OCI-LY7 (cell line): ENCODE measurements at regions not wholly inside any gene's neighbourhood (a gene's known extent, or its start where the extent isn't known, plus 50 kb on each side); places are given as distances from the start of the nearest gene placed in this dataset.

Experiments
- BruUV-seq: library from RNA; stranded (reverse); fragments of 400-500 nt; replicated peaks from 2 replicates; lab custom pipeline; 2021; lab: Mats Ljungman, UMichigan
- CTCF ChIA-PET: fragments of 300-600 bp; sonication (Branson Sonifier 250); formaldehyde crosslinking; loops from one replicate; lab custom pipeline; 2022; ENCODE audit warnings: antibody characterized with exemption; ENCODE audit not compliant: unreplicated experiment; lab: Charles Lee
- POLR2A ChIA-PET: fragments of 300-600 bp; sonication (Branson Sonifier 250); formaldehyde crosslinking; loops from one replicate; lab custom pipeline; 2022; ENCODE audit warnings: antibody characterized with exemption; lab: Charles Lee
- DNase-seq: peaks from one replicate; pipeline ENCODE4 v3.0.0-alpha.2; 2015; ENCODE audit warnings: low spot score
- H2AFZ ChIP-seq: fragments of 200-600 bp; sonication (generic), shearing (Covaris generic); 2 replicates; pipeline ENCODE4 v1.6.1; 2014; ENCODE audit warnings: mild to moderate bottlenecking, antibody characterized with exemption, low read length, moderate library complexity
- H3K27ac ChIP-seq: fragments of 200-600 bp; sonication (generic); 2 replicates; pipeline ENCODE4 v1.5.1; 2014; ENCODE audit warnings: mixed run types, low read depth, mild to moderate bottlenecking, moderate library complexity, low read length, inconsistent platforms; ENCODE audit not compliant: poor library complexity, severe bottlenecking
- H3K36me3 ChIP-seq: fragments of 200-600 bp; sonication (generic); 2 replicates; pipeline ENCODE4 v1.6.1; 2014; ENCODE audit warnings: mild to moderate bottlenecking, antibody characterized with exemption, low read length, moderate library complexity, mixed read lengths; ENCODE audit not compliant: insufficient read depth
- H3K4me1 ChIP-seq: fragments of 200-600 bp; sonication (generic); 2 replicates; pipeline ENCODE4 v1.5.1; 2014; ENCODE audit warnings: mild to moderate bottlenecking, low read length; ENCODE audit not compliant: insufficient read depth, poor library complexity, severe bottlenecking
- H3K4me2 ChIP-seq: fragments of 200-600 bp; sonication (generic); 2 replicates; pipeline ENCODE4 v1.6.1; 2014; ENCODE audit warnings: mild to moderate bottlenecking, low read length
- H3K4me3 ChIP-seq: fragments of 200-600 bp; sonication (generic); 2 replicates; pipeline ENCODE4 v1.5.1; 2014; ENCODE audit warnings: mild to moderate bottlenecking, low read depth, low read length; ENCODE audit not compliant: poor library complexity, severe bottlenecking
- H3K79me2 ChIP-seq: fragments of 200-600 bp; sonication (generic); 2 replicates; pipeline ENCODE4 v1.6.1; 2016; ENCODE audit warnings: low read depth, mild to moderate bottlenecking, low read length, moderate library complexity, mixed read lengths; ENCODE audit not compliant: insufficient read depth
- H3K9me2 ChIP-seq: fragments of 200-600 bp; sonication (generic); 2 replicates; pipeline ENCODE4 v1.6.1; 2016; ENCODE audit warnings: mild to moderate bottlenecking, low read length, mixed read lengths; ENCODE audit not compliant: insufficient read depth
- H3K9me3 ChIP-seq: fragments of 200-600 bp; sonication (generic); 2 replicates; pipeline ENCODE4 v1.6.1; 2014; ENCODE audit warnings: mild to moderate bottlenecking, mixed run types, low read length, mixed read lengths
- H4K20me1 ChIP-seq: fragments of 200-600 bp; sonication (generic); 2 replicates; pipeline ENCODE4 v1.6.1; 2014; ENCODE audit warnings: mild to moderate bottlenecking, antibody characterized with exemption, low read length, moderate library complexity, mixed read lengths; ENCODE audit not compliant: insufficient read depth
- EZH2phosphoT487 ChIP-seq: fragments of 200-600 bp; sonication (generic); IDR thresholded peaks from 2 replicates; pipeline ENCODE4 v1.6.1; 2018; ENCODE audit warnings: low read depth, borderline replicate concordance, mild to moderate bottlenecking, mixed run types, antibody characterized with exemption, low read length, moderate library complexity, mixed read lengths
- intact Hi-C: fragments of 100-400 bp; cut with micrococcal nuclease; formaldehyde crosslinking; loops from one replicate; pipeline ENCODE4 v1.10.0; 2022; ENCODE audit not compliant: unreplicated experiment
- TF ChIP-seq, protein P1 (sequence below): fragments of 200-600 bp; sonication (generic); conservative IDR thresholded peaks from 2 replicates; pipeline ENCODE4 v1.5.1; 2014; ENCODE audit warnings: mild to moderate bottlenecking, antibody characterized with exemption, low read length, moderate library complexity, mixed read lengths

DNA sequence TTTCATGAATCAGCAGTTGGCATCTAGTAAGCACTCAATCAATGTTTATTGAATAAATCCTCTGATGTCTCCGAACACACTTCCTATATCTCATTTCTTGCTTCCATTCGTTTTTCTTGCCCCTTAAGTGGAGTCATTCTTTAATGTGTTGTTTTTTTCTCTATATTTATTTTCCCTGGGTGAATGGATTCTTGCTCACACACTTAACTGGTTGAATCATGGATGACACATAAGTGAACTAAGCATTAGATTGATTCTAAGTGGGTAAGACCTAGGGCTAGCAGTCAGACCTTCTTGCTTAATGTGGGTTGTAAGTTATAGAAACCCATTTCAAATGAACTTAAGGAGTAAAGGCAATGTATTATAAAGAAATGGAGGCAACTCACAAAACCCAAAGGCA, 111.1 kb downstream of the RTL3 start:
- no peak for DNase-seq
- intact Hi-C loops: no loop called here
- Histone ChIP-seq H3K9me2 (no peaks in the 10 kb centered on the region), H3K4me1 (no peaks in the 10 kb centered on the region), H3K79me2 (no peaks in the 10 kb centered on the region), H3K36me3 (no peaks in the 10 kb centered on the region), H3K27ac (no peak overlapping the region), H4K20me1 (no peaks in the 10 kb centered on the region), H3K4me2 (no peak overlapping the region), H2AFZ (no peak overlapping the region), H3K4me3 (no peak overlapping the region), H3K9me3 (no peaks in the 10 kb centered on the region)
- ChIA-PET POLR2A (no interaction called here), CTCF (no interaction called here)
- no TSS peak for BruUV-seq
- TF ChIP-seq, protein P1, sequence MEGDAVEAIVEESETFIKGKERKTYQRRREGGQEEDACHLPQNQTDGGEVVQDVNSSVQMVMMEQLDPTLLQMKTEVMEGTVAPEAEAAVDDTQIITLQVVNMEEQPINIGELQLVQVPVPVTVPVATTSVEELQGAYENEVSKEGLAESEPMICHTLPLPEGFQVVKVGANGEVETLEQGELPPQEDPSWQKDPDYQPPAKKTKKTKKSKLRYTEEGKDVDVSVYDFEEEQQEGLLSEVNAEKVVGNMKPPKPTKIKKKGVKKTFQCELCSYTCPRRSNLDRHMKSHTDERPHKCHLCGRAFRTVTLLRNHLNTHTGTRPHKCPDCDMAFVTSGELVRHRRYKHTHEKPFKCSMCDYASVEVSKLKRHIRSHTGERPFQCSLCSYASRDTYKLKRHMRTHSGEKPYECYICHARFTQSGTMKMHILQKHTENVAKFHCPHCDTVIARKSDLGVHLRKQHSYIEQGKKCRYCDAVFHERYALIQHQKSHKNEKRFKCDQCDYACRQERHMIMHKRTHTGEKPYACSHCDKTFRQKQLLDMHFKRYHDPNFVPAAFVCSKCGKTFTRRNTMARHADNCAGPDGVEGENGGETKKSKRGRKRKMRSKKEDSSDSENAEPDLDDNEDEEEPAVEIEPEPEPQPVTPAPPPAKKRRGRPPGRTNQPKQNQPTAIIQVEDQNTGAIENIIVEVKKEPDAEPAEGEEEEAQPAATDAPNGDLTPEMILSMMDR: no peak
- no peak for TF ChIP-seq EZH2phosphoT487

- no peak for TF ChIP-seq EZH2phosphoT487
- TF ChIP-seq, protein P1: no peak
- intact Hi-C loops: no loop called here
- ChIA-PET POLR2A (no interaction called here), CTCF (no interaction called here)
- Histone ChIP-seq H3K9me3 (no peaks in the 10 kb centered on the region), H3K4me1 (no peaks in the 10 kb centered on the region), H2AFZ (no peak overlapping the region), H3K4me3 (no peak overlapping the region), H3K36me3 (no peaks in the 10 kb centered on the region), H3K79me2 (no peaks in the 10 kb centered on the region), H3K4me2 (no peak overlapping the region), H3K27ac (no peak overlapping the region), H3K9me2 (no peaks in the 10 kb centered on the region), H4K20me1 (no peaks in the 10 kb centered on the region)
- no peak for DNase-seq
- BruUV-seq: no TSS peak
Observed at GRCh38 chrX:78545233-78545632, 113.9 kb downstream of the RTL3 start.

DNA sequence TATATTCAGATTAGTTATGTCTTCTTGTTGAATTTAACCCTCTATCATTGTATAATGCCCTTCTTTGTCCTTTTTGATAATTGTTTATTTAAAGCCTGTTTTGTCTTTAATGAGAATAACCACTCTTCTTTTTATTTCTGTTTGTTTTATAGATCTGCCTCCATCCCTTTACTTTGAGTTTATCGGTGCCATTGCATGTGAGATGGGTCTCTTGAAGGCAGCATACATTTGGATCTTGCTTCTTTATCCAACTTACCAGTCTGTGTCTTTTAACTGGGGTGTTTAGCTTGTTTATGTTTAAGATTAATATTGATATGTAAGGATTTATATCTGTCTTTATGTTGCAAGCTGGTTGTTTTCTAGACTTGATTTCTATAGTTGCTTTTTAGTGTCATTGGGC, 115.8 kb downstream of the RTL3 start:
- DNase-seq: no peak
- no peaks in the 10 kb centered on the region for H4K20me1 ChIP-seq
- no peaks in the 10 kb centered on the region for H3K9me3 ChIP-seq
- H3K4me3 ChIP-seq: no peak overlapping the region
- H3K27ac ChIP-seq: no peak overlapping the region
- H3K36me3 ChIP-seq: no peaks in the 10 kb centered on the region
- BruUV-seq: no TSS peak
- POLR2A ChIA-PET: no interaction called here
- H3K9me2 ChIP-seq: no peaks in the 10 kb centered on the region
- H3K4me1 ChIP-seq: no peaks in the 10 kb centered on the region
- no peak overlapping the region for H2AFZ ChIP-seq
- CTCF ChIA-PET: no interaction called here
- no peak for TF ChIP-seq EZH2phosphoT487
- TF ChIP-seq, protein P1: no peak
- intact Hi-C loops: no loop called here
- H3K79me2 ChIP-seq: no peaks in the 10 kb centered on the region
- no peak overlapping the region for H3K4me2 ChIP-seq
